HL-60 (cell line): ENCODE measurements at regions not wholly inside any gene's neighbourhood (a gene's known extent, or its start where the extent isn't known, plus 50 kb on each side); places are given as distances from the start of the nearest gene placed in this dataset.

Source experiments
- CTCF ChIP-seq: IDR thresholded peaks from one replicate; pipeline ENCODE4 v1.5.1; 2011; ENCODE audit warnings: low read length, control low read depth, inconsistent platforms; ENCODE audit not compliant: insufficient read depth
- GABPA ChIP-seq: IDR thresholded peaks from 2 replicates; pipeline ENCODE4 v1.6.1; 2012; ENCODE audit warnings: low read depth

DNA sequence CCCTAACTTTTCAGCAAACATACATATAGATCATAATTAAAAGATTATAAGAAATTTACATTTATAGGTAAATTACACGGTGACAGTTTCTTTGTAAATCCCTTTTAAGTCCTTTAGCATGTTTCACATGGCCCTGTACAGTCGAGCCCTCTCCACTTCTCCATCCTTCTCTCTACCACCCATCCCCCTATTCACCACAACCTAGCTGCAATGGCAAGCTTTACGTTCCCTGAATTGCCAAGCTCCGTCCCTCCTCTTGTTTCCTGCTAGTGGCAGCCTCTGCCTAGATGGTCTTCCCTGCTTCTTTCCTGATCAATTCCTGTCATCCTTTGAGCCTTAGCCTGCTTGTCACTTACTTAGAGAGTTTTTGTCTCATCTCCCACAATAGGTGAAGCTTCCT lies 116.2 kb downstream of the TMA16 start:
- TF ChIP-seq GABPA, result no peak
- TF ChIP-seq CTCF, result no peak
